Activated naive CD4-positive, alpha-beta T cell treated with anti-CD3 and anti-CD28 coated beads, Interleukin-2, amount 50 U/mL, for 16 hours (primary cell): ENCODE measurements at regions not wholly inside any gene's neighbourhood (a gene's known extent, or its start where the extent isn't known, plus 50 kb on each side); places are given as distances from the start of the nearest gene placed in this dataset.
A peak's percentile ranks its signal among the peaks of the same experiment; 100 is the strongest.

ENCODE experiments used
- DNase-seq: peaks from one replicate; pipeline ENCODE4 v3.0.0-alpha.2; 2020

DNA sequence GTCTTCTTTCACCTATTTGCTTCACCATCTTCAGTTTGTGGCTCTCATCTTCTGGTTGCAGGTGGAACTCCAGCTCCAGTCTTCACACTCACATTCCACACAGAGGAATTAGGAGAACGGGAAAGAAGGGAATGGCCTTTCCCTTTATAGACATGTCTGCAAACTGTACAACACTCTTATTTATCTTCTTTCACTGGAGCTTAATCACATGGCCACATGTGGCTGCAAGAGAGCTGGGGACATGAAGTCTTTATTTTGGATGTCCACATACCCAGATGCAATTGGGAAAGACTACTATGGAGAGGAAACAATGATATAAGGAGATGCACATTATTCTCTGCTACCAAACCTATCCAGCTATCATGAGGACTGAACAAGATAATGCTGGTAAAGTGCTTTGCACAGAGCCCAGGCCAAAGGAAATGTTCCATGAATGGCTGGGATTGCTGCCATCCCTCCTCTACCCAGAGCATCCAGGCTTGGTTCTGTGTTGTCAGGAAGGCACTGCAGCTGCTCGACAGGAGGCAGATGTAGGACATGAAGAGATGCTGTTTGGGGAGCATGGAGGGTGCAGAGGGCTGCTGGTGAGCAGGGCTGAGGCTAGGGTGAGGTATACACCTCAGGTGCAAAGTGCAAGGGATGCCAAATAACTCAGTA is 183.8 kb upstream of the TBX20 start:
- DNase-seq = no peak

DNA sequence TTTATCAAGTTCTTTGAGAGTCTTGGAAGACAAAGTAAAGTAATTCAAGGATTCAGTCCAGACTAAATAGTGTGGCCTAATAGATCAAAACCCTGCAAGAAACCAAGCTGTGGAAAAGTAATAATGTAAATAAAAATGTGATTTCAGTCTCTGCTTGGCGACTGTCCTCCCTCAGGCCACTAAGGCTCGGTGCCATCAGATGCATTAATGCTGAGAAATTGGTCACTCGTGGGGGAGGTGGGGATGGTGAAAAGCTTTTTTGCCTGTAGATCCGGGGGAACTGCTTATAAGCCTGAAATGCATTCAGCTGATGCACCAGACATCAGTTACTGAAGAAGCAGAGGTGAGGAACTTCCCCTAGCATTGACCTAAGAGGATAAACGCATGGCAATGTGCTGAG is 182.6 kb upstream of the TBX20 start:
- no peak for DNase-seq

DNA sequence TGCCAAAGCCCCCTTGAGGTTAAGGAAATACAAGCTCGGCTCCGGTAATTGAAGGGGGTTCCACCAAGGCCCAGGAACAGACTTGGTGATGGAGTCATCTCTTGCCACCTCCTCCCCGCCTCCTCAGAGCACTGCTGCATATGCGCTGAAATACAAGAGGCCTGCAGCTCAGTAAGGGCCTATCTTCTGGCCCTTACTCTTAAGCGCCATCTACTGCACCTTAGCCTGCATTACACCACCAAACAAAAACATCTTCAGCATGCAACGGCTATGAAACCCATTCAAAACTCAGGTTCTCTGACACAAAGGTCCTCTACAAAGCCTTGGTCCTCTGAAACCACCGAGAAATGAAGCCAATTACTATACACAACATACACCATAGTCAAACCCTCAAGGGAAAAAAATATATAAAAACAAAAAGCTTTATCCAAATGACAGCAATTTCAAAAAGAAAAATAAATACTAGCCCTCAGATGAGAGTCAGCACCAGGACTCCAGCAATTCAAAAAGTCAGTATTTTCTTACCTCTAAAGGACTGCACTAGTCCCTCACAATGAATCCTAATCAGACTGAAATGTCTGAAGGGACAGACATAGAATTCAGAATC is 176.8 kb upstream of the TBX20 start:
- no peak for DNase-seq

DNA sequence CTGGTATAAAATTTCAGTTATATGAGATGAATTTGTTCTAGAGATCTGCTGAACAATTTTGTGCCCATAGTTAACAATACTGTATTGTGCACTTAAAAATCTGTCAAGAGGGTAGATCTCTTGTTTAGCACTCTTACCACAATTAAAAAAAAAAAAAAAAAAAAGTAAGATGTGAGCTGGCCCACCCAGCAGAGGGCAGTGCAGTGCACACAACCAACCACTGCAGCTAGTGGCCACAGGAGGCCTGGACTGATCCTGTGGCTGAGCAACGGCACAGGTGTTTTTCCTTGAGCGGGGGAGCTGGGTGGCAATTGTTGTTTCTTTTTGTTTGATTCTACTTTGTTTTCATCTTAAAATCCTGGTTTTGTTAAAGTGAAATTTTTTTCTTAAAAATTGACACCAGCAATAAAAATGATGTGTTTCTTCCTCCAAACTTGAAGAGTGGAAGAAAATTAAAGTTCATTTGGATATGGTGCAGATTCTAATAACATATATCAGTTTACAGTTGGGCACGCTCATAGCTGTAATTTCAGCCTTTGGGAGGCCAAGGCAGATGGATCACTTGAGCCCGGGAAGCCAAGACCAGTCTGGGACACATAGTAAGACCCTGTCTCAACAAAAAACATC is 171.1 kb upstream of the TBX20 start:
- peak; percentile 59 for DNase-seq

DNA sequence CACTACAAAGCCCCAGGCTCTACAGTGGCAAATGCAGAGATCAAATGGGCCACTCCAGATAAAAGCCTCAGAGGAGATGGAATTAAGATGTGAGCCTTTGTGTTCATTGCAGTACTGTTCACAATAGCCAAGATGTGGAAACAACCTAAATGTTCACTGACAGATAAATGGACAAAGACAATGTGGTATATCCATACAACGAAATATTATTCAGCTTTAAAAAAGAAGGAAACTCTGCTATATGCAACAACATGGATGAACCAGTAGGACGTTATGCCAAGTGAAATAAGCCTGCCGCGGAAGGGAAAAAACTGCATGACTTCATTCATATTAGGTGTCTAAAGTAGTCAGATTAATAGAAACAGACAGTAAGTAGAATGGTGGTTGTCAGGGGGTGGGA is 170.5 kb upstream of the TBX20 start:
- no peak for DNase-seq

DNA sequence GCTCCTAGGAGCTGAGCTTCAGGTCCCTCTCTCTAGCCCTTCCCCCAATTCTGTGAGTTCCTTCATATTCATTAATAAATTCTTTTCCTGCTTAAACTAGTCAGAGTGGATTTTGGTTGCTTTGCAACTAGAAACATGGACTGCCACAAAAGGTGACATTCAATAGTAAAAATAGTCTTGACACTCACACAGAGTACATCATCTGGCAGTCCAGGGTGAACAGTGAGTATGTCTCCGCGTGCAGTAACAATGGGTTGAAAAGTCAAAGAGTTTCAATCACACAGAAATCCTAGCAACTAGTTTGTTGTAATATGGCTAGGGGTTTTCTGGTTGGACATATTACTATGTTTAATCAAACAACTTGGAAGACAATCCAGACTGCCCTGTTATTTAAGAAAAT is 168.8 kb upstream of the TBX20 start:
- no peak for DNase-seq

DNA sequence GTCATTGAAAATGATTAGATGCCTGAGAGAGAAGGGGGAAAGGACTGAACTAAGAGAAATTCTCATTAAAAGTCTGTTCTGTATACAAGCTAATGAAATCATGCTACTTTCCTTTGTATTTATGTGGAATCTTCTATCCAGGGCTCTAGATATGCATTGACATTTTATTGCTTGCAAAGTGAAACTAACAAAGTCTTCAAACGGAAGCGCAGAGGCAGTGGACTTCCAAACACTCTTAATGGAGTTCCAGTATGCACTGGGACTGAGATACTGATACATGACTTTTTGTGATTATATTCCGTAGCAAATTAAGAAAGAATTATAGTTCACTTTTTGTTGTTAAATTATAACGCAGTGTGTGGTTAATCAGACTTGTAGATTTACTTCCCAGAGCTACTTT is 166.8 kb upstream of the TBX20 start:
- DNase-seq = no peak

DNA sequence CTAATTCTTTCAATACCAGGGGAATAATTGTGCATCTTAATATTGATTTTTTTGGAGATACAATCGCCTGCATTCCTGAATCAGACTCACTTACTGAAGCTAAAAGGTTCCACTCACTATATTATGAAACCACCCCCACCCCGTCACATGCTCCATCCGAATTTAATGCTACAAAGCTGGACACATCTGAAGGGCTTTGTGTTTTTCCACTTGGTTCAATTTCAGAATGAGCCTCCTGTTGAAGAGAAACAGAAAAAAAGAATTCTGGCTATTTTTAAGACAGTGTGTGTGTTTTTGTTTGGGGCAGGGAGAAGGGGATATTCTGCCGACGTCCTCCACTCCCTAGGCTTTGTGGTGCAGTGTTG is 165.5 kb upstream of the TBX20 start:
- DNase-seq = no peak

DNA sequence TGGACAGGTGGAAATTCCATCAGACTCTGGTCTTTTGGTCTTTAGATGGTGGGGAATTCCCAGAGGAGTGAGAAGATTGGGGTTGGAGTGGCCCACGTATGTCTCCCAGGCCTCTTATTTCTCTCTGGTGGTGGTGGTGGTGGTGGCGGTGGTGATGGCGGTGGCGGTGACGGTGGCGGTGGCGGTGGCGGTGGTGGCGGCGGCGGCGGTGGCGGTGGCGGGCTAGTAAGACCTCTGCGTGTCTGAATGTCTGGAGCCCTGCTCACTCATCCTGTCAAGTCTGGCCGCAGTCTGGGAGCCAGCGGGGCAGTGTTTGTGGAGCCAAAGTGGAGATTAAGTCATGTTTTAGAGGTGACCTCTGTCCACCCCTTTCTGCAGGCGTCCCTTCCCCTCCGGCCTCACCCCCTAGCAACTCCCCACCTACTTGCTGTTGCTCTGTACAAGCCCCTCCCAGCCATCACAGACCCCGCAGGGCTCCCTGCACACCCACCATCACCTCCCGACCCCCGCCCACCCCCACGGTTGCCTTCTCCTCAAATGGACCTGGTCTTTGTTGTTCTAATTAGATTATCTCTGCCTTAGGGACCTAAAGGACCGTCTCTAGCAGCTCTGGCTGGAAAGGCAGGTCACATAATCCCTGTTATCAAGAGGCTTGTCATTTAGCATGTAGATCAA is 165.0 kb upstream of the TBX20 start:
- no peak for DNase-seq

DNA sequence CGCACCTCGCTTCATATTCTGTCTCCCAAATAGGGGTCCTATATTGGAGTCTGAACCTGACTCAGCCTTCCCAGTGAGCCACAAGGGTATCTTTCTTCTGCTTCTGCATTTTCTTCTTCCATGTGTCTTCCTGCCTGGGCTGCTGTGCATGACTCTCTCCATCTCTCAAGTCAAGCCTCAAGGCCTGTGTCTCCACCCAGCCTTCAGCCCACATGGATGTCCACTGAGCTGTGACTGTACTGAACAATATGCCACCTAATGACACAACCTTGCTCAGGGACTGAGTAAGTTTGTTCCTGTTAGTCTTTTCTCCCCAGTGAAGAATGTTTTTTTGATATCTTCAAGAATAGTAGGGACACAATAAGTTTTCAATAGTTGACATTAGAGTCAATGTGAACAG is 162.7 kb upstream of the TBX20 start:
- no peak for DNase-seq

DNA sequence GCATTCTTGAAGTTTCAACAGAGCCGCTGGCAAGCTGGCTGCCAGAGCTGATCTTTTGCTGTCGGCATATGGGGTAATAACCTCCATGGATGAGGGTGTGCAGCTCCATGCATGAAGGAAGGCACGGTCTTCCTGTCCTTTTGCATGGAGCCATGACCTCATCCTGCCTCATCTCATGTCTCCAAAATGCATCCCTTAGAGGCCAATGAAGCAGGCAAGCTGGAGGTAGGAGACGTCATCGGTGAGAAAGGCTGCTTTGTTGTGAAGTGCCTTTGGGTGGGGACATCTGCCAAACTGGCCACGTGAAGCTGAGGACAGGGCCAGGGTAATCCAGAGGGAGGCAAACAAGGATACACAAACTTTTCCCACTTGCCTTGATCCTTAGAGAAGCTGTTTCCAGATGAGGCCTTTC is 161.5 kb upstream of the TBX20 start:
- DNase-seq = no peak

DNA sequence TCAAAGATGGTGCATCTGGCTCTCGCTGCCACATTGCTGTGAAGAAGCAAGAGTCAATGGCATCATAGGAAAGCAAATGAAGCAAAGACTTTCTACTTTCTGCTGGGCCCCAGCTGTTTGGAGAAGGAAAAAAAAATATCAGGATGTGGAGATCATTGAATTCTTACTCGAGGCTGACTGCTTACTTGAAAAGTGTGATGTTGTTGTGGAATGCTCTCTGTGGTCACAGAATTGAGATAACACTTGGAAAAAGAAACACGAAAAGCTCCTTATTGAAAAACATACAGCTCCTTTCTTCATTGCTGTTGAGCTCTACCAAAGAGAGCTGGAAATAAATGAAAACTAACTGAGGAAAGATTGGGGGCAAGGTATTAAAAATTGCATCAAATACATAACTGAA is 157.4 kb upstream of the TBX20 start:
- DNase-seq = no peak

DNA sequence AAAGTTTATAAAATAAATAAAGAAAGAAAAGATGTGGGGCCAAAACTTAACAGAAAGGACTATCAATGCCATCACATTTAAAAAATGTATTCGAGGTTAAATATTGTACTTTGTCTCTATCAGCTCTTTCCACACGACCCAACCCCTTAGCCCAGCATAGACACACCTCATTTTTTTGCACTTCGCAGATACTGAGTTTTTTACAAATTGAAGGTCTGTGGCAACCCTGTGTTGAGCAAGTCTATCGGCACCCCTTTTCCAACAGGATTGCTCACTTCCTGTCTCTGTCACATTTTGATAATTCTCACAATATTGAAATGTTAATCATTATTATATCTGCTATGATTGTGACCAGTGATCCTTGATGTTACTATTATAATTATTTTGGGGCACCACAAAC is 151.6 kb upstream of the TBX20 start:
- DNase-seq = no peak

DNA sequence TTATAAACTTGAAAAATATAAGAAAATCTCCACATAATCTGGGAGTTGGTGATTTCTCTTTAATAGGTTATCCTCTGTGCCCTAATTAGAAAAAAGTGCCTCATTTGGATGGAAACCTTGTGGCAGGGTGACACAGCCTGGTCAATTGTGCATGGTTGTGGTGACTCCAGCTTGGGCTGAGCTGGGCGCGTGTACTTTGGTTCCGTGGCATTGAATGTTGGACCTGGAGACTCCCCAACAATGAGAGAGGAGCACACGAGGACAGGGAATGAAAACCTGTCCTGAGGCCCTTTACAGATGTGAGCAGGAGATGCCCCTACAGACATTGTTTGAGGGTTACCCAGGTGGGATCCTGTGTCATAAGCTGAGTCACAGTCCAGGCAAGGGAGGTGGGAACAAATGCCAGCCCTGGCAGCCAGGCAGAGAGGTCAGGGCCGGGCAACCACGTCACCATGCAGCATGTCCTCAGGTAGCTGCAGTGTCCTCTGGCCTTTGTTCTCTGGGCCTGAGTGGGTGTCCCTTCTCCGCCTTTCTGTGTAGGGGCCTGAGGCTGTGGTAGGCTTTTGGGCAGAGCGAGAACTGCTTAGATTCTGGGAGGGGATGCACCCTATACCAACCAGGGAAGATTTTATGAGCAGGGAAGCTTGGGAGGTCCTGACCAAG is 147.4 kb upstream of the TBX20 start:
- no peak for DNase-seq

DNA sequence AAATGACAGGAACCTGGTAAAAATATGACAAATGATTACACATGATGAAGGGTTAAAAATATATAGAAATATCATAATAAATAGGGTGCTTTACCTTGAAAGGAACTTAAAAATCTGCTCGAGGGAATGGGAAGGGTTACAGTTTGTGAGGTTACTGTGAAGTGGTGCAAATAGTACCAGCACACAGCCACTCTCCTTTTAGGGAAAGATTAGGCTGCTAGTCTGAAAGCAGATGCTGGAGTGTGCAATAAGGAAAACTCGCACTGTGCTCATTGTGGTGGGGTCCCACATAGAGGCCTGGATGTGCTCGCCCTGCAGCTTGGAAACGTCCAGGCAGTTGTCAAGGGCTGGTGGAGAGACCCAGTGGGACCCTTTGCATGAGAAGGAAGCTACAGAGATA is 145.9 kb upstream of the TBX20 start:
- DNase-seq = no peak

DNA sequence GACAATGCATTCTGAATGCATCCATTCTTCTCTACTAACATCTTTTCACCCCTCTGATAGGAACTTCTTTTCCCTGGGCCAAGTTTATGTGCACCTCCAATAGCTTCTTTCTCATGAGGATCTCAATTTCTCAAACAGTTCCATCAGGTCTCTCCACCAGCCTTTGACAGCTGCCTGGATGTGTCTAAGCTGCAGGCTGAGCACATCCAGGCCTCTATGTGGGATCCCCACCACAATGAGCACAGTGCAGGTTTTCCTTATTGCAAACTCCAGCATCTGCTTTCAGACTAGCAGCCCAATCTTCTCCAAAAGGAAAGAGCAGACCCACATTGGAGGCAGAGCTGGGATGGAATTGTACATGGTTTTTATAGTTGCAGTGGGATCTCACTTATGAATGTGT is 145.3 kb upstream of the TBX20 start:
- no peak for DNase-seq

DNA sequence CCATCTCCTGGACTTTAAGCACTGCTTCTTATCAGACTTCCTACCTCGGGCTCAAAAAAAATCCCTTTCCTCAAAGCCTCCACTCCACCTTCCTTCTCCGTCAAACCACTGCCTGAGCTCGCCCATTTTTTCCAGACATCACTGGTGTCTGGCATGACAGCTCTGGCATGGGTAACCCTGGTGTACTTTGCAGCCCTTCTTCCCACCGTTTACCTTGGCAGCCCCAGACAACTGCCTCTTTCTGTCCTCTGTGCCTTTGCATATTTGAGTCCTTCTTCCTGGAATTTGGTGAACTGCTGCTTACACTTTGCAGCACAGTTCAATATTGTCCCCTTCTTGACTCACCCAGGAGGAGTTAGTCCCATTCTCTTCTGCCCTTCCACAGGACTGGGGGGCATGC is 144.6 kb upstream of the TBX20 start:
- DNase-seq = no peak

DNA sequence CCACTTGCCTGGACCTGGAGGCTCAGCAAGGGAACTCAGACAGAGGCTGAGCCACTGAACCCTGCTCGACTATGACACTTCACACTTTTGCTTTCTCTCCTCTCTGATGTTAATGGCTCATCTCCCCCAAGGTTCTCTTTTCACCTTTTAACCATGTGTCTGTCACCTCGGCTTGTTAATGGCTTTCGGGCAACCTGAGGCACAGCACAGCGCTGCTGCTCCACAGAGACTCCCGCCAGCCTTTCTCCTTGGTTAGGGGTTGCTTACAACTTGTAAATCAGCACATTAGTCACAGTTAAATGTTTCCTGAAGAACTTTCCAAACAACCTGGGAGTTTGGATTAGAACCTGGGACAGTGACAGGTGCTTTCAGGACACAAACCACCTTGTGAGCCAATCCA is 136.2 kb upstream of the TBX20 start:
- DNase-seq = no peak

DNA sequence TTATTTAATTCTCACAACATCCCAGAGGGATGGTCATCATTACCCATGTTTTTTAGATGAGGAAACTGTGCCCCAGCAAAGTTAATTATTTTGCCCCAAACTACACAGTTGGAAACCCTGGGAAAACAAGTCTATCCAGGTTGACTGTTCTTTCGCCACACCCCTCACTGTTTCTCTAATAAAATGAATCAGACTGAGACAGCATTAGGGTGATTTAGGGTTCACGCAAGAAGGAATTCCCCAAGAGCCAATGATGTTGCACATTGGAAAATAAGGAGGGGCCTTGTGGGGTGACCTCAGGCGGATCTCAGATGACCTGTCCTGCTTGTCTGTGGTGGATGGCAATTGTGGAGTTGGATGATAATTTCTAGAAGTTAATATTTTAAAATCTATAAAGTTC is 135.7 kb upstream of the TBX20 start:
- DNase-seq = no peak

DNA sequence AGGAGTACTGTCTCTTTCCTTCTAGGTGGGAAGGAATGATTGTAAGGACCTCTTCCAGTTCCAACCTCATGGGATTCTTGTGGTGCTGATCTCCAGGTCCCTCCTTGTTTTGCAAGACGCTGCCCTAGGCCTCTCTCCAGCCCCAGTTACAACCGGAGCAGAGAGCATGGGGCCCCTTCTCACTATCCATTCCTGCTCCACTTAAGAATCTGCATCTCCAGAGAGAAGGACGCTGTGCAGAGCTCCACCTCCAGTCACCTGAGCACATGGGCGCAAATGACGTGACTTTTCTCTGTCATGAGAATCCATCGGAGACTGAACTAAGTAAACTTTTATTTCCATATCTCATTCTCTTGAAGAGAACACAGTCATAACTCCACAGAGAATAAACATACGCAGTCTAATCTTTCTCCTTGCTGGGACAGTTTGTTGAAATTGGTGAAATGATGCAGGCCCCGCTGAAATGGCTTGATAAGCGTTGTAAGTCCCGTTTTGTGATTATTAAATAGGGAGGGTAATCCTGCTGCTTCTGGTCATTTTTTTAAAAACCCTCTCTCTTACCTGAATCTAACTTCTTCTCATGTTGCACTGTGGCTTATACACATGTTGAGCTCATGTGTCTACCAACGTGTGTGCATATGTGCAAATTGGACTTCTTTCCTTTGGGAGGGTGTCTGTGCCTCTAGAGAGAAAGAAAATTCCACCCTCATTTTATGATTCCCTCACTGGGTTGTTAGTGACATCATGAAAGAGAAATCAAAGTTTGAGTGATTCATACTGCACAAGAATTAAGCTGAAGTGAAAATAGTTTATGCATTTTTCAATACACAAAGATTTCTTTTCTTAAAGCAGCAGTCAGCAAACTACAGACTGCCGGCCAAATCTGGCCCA is 133.2 kb upstream of the TBX20 start:
- DNase-seq = no peak

DNA sequence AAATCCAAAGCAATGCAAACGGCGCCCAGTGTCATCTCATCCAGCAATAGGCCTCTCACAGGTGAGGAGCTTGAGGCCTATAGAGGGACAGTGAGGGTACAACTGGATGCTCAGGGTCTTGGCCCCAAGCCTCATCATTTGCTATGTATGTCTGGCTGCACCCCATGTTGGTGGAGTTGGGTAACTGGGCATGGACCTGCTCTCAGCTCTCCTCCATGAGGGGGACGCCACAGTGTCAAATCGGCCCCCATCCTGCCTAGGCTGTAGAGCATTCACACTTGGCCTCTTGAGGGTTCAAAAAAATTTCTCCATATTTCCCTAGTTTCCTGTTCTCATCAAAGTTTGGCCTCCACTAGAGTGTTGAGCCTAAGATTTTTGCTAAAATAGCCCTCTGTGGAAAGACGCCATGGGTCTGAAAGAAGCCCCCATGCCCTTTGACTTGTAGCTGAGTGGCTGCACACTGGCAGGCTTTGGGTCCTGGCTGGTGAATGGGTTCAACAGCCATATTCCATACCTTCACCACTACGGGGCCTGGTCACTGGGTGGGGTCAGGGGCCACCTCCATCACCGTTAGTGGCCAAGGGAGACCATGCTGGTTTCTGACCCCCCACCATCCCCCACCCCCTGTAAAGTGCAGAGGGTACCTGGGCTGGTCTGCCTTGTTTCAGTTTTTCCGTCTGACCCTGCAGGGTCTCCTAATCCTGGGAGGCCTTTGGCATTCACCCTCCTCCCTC is 132.3 kb upstream of the TBX20 start:
- no peak for DNase-seq
